Ishikawa (cell line): ENCODE measurements at regions not wholly inside any gene's neighbourhood (a gene's known extent, or its start where the extent isn't known, plus 50 kb on each side); places are given as distances from the start of the nearest gene placed in this dataset.

Experiments used
- CEBPB ChIP-seq: IDR thresholded peaks from 2 replicates; pipeline ENCODE4 v1.6.1; 2012
- CREB1 ChIP-seq: IDR thresholded peaks from 2 replicates; pipeline ENCODE4 v1.6.1; 2012; ENCODE audit warnings: low read depth
- EGR1 ChIP-seq: IDR thresholded peaks from 2 replicates; pipeline ENCODE4 v1.6.1; 2012
- EP300 ChIP-seq: IDR thresholded peaks from 2 replicates; pipeline ENCODE4 v1.6.1; 2012; ENCODE audit warnings: borderline replicate concordance
- FOXM1 ChIP-seq: IDR thresholded peaks from 2 replicates; pipeline ENCODE4 v1.6.1; 2012; ENCODE audit warnings: low read depth, borderline replicate concordance
- NFIC ChIP-seq: IDR thresholded peaks from 2 replicates; pipeline ENCODE4 v1.6.1; 2012
- RAD21 ChIP-seq: IDR thresholded peaks from 2 replicates; pipeline ENCODE4 v1.6.1; 2012; ENCODE audit warnings: low read depth
- REST ChIP-seq: IDR thresholded peaks from 2 replicates; pipeline ENCODE4 v1.6.1; 2012; ENCODE audit warnings: low read depth, mild to moderate bottlenecking
- TAF1 ChIP-seq: IDR thresholded peaks from 2 replicates; pipeline ENCODE4 v1.6.1; 2012; ENCODE audit warnings: low read depth, mild to moderate bottlenecking
- TCF12 ChIP-seq: IDR thresholded peaks from 2 replicates; pipeline ENCODE4 v1.6.1; 2012; ENCODE audit warnings: low read depth
- TEAD4 ChIP-seq: IDR thresholded peaks from 2 replicates; pipeline ENCODE4 v1.6.1; 2012
- YY1 ChIP-seq: IDR thresholded peaks from 2 replicates; pipeline ENCODE4 v1.6.1; 2012; ENCODE audit warnings: low read depth
- ZBTB7A ChIP-seq: IDR thresholded peaks from 2 replicates; pipeline ENCODE4 v1.6.1; 2012; ENCODE audit warnings: low read depth
- TF ChIP-seq, protein P1 (sequence below): IDR thresholded peaks from 2 replicates; pipeline ENCODE4 v1.6.1; 2012
- TF ChIP-seq, protein P2 (sequence below): IDR thresholded peaks from 2 replicates; pipeline ENCODE4 v1.6.1; 2012

DNA sequence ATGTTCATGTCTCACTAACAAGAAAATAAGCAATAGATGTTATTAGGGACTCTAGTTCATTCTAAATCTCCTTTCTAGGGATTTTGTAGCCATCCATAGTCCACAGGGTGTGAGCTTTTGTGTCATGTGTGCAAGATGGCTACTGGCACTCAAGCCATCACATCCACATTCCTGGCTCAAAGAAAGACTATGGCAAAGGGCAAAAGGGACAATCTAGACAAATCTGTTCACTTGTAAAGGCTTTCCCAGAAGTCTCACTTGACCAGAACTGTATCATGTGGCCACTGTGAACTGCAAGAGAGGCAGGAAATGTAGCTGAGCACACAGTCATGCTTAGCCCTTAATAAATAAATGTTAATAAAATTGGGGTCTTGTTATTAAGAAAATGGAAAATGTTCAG, 212.6 kb upstream of the EXOC2 start:
- TF ChIP-seq, protein P1, sequence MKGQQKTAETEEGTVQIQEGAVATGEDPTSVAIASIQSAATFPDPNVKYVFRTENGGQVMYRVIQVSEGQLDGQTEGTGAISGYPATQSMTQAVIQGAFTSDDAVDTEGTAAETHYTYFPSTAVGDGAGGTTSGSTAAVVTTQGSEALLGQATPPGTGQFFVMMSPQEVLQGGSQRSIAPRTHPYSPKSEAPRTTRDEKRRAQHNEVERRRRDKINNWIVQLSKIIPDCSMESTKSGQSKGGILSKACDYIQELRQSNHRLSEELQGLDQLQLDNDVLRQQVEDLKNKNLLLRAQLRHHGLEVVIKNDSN, result no peak
- no peak for TF ChIP-seq ZBTB7A
- TF ChIP-seq CEBPB, result no peak
- TF ChIP-seq TAF1, result no peak
- TF ChIP-seq RAD21, result no peak
- TF ChIP-seq NFIC, result no peak
- no peak for TF ChIP-seq REST
- no peak for TF ChIP-seq EP300
- no peak for TF ChIP-seq EGR1
- TF ChIP-seq YY1, result no peak
- no peak for TF ChIP-seq CREB1
- TF ChIP-seq TCF12, result no peak
- TF ChIP-seq TEAD4, result no peak
- no peak for TF ChIP-seq FOXM1
- TF ChIP-seq, protein P2, sequence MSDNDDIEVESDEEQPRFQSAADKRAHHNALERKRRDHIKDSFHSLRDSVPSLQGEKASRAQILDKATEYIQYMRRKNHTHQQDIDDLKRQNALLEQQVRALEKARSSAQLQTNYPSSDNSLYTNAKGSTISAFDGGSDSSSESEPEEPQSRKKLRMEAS, result no peak

DNA sequence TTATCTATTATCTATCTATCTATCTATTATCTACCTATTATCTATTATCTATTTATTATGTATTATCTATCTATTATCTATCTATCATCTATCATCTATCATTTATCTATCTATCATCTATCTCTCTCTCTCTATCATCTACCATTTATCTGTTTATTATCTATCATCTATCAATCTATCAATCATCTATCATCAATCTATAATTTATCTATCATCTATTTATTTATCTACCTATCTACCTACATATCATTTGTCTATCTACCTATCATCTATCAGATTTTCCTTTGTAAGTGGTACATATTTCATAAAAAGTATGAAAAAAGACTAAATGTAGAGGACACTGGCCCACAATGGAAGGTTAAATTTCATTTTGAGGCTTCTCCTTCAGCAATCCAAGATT, 212.1 kb upstream of the EXOC2 start:
- no peak for TF ChIP-seq REST
- TF ChIP-seq ZBTB7A, result no peak

DNA sequence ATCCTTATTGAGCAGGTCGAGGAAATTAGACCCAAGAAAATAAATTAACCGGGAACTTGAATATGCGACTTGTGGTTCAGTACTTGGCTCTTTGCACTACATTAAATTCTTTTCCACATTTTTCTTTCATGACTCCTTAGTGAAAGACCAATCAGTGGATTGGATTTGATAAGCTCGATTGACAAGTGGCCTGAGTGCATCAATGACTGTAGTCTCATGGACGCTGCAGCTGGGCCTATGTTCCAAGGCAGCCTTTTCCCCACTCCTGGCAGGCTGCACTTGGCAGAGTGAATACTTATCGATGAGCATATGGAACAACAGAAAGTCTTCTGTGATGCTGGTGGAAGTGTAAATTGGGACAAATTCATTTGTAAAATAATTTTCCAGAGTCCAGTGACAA, 210.8 kb upstream of the EXOC2 start:
- TF ChIP-seq TAF1 (no peak), REST (no peak), RAD21 (no peak), CEBPB (no peak)
- TF ChIP-seq, protein P1, result no peak

GRCh38 chr6:901696-902460, 208.9 kb upstream of the EXOC2 start:
- TF ChIP-seq TCF12 (no peak), TEAD4 (no peak), EGR1 (no peak), FOXM1 (no peak), RAD21 (no peak), TAF1 (no peak), EP300 (no peak), CREB1 (no peak), CEBPB (no peak), NFIC (no peak), ZBTB7A (no peak), YY1 (no peak), REST (no peak)
- TF ChIP-seq, protein P1, result no peak
- TF ChIP-seq, protein P2, result no peak
